Right hindlimb (tissue), 1 donor: ENCODE measurements at regions not wholly inside any gene's neighbourhood (a gene's known extent, or its start where the extent isn't known, plus 50 kb on each side); places are given as distances from the start of the nearest gene placed in this dataset.

Source experiments
- DNase-seq: peaks from one replicate; pipeline ENCODE4 v3.0.0-alpha.2; 2018

DNA sequence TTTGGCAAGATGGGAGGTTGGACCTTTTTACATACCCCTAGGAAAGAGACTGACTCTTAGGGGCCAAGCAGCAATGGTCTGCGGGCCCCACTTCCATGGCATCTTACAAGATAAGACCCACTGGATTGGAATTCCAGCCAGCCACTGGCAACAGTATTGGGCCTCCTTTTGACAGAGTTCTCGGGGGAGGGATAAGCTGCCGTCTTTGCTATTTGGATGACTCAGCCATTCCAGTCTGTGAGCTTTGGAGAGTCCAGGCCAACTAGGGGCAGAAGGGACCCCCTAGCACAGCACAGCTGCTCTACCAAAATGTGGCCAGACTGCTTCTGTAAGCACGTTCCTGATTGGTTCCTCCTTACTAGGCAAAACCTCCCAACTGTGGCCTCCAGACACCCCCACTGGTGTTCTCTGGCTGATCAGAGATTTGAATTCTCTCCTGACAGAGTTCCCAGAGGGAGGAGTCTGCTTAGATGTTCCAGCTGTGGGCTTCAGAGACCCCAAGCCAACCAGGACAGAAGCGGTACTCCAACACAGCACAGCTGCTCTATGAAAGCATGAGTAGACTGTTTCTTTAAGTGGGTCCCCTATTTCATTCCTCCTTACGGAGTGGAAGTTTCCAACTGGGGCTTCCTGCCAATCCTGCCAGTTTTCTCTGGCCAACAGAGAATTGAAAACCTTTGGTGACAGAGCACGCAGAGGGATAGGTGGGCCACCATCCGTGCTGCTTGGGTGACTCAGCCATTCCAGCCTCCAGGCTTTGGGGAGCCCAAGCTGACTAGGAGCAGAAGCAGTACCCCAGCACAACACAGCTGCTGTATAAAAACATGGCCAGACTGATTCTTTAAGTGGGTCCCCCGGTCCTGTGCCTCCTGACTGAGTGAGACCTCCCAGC lies 672.1 kb upstream of the RIOK2 start:
- no peak for DNase-seq

- DNase-seq, result no peak
Measured at GRCh38 chr5:97874491-97874890, 691.4 kb upstream of the RIOK2 start.

DNA sequence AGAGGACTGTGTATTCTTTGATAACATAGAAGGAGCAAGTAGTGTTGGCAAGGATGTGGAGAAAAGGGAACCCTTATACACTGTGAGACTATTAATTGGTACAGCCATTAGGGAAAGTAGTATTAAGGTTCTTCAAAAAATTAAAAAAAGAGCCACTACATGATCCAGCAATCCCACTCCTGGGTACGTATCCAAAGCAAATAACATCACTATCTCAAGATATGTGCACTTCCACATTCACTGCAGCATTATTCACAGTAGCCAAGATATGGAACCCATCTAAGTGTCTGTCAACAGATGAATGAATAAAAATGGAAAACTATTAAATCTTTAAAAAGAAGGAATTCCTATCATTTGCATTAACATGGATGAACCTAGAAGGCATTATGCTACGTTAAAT lies 693.2 kb upstream of the RIOK2 start:
- DNase-seq, result no peak

DNA sequence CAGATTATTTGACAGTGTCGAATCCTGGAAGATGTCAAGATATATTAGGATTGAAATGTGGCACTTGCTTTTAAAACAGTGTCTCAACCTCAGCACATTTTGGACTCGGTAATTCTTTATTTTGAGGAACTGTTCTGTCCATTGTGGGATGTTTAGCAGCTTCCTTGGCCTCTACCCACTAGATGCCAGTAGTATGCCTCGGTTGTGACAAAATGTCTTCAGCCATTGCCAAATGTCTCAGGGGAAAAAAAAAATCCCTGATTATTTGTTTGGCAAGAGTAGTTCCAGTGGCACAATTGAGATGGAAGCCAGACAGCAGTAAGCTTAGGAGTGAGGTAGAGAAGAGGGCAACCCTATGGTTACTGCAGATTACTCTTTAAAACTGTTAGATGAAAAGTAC lies 694.5 kb upstream of the RIOK2 start:
- no peak for DNase-seq

- no peak for DNase-seq
Measured at GRCh38 chr5:97888439-97888838, 705.4 kb upstream of the RIOK2 start.

DNA sequence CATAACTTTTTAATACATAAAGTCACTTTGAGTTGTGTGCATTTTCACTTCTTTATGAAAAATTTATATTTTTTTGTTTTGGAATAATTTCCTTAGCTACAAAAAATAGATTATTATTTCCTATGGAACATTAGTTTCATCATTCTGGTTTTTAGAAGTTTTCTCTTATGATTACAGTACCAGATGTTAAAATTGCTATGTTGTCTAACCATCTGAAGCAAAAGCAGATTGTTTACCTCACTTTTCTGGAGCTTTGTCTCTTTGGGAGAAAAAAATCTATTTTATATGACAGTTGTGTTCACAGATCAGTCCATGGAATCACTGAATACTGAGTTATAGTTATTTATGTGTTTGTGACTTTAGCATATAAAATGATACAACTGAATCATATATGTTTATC lies 708.9 kb upstream of the RIOK2 start:
- no peak for DNase-seq

- no peak for DNase-seq
Measured at GRCh38 chr5:97903742-97904141, 720.7 kb upstream of the RIOK2 start.

GRCh38 chr5:97906135-97906534 lies 723.1 kb upstream of the RIOK2 start:
- no peak for DNase-seq

GRCh38 chr5:97907646-97908400 lies 724.8 kb upstream of the RIOK2 start:
- DNase-seq, result no peak

- no peak for DNase-seq
Measured at GRCh38 chr5:97909541-97909940, 726.5 kb upstream of the RIOK2 start.

GRCh38 chr5:97914483-97914882 lies 731.4 kb upstream of the RIOK2 start:
- DNase-seq, result no peak

DNA sequence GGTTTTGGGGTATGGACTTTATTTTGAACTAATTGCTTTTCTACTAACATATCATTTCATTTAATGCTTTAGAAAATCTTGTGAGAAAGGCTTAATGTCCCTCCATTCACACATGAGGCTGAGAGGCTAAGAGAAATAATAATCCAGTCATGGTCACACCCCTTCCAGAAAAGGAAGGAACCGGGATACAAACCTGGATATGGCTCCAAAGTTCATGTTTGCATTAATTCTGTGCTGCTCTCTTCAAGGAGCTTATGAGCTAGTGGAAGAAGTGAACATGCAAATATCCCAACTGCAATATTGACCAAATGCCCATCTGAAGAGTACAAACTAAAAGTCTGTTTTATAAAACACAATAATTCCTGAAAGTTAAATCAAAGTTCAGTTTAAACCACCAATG lies 732.1 kb upstream of the RIOK2 start:
- DNase-seq, result no peak

DNA sequence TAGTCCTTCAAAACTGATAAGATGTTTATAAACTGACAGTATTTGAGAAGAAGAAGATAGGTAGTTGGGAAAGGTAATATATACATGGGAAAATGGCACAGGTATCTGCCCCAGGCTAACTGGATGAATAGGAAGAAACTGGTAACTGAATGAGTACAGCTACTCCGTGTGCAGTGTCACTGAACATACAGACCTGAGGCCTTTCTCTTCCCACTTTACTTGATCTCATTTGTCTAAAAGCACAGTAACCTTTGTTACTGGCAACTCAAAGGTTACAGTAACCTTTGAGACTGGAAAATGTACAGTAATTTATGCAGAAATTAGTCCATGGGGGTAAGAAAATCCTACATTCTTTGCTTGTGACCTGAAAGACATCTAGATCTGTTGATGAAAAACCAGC lies 735.0 kb upstream of the RIOK2 start:
- DNase-seq, result no peak

- DNase-seq, result no peak
Measured at GRCh38 chr5:97918620-97919019, 735.6 kb upstream of the RIOK2 start.

DNA sequence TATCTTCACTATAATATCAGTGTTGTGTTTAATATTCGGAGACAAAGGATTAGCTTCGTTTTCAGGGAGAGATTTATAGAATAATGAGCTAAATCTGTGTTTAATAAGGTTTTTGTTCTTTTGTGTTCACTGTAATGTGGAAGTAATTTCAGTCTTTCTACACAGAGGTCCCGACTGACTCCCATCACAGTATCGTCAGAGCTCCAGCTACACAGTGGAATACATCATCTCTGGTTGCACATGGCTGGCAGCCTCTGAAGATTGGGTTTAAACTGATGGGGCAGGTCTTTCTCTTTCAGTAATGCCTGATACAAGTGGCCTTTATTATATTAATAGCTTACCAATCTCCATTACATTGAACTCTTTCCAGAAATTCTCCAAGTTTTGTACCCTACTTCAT lies 736.7 kb upstream of the RIOK2 start:
- DNase-seq, result no peak

DNA sequence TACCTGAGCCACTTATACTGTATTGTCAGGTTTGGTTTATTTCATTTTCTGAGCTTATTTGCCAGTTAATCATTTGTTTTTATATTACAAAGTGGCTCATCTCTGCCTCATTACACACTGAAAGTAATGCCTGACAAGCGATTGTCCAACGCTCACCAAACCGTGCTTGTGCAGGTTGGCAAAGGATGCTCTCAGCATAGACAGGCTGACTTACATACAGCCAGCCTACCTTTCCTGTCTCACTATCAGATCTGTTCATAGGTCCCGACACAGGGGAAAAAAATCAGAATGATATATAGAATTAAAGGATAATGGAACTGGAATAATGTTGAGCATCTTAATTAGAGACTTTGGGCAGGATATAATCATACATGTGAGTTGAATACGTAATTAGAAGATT lies 739.7 kb upstream of the RIOK2 start:
- DNase-seq, result no peak

GRCh38 chr5:97923496-97923895 lies 740.4 kb upstream of the RIOK2 start:
- DNase-seq, result no peak

DNA sequence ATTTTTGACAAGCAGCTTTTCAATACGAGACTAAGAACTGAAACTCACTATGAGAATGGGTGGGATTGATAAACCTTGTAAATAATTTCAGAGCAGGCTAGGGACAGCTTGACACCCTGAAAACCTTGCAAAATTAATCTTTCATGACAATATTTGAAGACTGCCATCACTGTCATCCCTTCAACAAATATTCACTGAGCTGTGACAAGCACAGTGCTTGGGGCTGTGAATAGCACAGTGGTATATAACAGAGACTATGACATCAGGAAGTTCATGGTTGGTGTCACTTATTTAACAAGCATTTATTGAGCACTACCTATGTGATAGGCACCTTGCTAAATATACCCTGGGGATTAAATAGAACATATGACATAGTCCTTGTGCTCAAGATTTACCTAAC lies 741.0 kb upstream of the RIOK2 start:
- DNase-seq, result no peak

GRCh38 chr5:97929383-97929782 lies 746.3 kb upstream of the RIOK2 start:
- no peak for DNase-seq

- DNase-seq, result no peak
Measured at GRCh38 chr5:97931829-97932228, 748.8 kb upstream of the RIOK2 start.

DNA sequence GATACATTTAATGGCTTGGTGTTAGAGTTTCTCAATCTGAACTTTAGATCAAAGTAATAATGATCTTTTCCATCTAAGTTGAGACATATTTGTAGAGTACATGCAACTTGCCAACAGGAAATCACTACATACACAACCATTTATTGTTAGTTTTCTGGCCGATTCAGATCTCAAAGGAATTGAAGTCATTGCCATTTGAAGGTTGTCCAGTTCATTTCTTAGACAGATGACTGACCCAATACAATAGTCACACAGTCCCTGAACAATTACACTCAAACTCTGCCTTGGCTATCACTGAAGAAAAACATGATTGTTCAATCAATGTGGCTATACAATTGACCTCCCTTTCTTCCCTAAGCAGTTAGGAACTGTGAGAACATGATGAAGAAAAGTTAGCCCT lies 753.2 kb upstream of the RIOK2 start:
- DNase-seq, result no peak

DNA sequence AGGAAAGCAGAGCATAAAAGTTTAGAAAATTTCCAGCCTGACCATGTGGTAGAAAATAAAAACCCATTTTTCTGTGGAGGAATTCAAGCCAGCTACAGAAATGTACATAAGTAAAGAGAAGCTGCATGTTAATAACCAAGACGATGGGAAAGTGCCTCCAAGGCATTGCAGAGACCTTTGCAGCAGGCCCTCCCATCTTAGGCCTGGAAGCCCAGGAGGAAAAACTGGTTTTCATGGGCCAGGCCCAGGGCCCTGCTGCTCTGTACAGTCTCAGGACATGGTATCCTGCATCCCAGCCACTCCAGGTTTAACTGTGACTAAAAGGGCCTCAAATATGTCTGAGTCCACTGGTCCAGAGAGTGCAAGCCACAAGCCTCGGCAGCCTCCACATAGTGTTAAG lies 754.8 kb upstream of the RIOK2 start:
- DNase-seq, result no peak

DNA sequence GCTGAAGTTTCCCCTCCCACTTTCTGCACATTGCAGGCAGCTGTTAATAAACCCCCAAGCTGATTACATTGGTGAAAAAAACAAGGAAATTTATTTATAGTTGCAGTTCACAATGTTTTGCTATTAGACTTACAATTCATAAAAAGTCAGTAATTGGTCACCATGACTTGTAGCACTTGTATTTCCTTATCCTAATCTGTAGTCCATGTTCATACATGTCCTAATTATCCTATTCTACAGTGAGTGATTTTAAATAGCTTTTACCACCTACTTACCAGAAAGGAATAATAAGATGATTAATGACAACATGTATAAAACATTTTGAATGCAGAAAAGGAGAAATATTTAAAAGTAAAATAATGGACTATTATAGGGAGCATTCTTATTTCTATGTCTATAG lies 760.0 kb upstream of the RIOK2 start:
- no peak for DNase-seq

DNA sequence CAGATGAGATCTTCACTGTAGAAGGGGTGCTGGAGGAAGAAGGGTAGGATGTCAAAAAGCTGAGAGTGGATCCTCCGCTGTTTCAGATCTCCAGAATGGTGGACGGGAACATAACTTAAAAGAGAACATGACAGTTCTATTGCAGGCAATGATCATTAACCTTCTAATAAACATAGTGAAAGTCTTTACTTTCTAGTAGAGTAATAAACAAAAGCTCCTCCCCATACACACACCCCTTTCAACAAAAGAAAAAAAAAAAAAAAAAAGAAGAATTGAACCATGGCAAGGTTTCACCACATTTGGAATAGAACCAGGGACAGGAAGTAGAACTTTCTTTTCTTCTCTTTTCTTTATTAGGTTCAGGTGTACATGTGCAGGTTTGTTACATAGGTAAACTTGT lies 768.1 kb upstream of the RIOK2 start:
- no peak for DNase-seq
